ENCODE measurements at regions not wholly inside any gene's neighbourhood (a gene's known extent, or its start where the extent isn't known, plus 50 kb on each side); places are given as distances from the start of the nearest gene placed in this dataset.

DNA sequence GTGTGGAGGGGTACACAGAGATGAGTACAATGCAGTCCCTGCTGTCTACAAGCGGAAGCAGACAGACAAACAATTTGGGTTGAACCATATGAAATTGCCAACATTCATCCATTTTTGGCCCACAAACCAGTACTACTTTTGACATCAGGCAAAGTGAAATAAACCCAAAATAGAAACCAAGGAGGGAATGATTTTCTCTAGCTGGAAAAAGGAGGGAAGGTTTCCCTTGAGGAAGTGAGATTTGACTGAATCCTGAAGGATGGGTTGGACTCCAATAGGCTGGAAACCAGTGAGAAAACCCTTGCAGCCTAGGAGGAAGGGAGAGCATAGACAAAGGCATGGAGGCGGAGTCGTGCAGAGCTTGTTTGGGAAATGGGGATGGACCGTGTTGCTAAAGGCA lies 63.5 kb upstream of the PJA1 start (continued):
- TF ChIP-seq HCFC1 (IDR thresholded peaks at IDR 0.05; ENCODE audit: low read depth, low read length): no peak

DNA sequence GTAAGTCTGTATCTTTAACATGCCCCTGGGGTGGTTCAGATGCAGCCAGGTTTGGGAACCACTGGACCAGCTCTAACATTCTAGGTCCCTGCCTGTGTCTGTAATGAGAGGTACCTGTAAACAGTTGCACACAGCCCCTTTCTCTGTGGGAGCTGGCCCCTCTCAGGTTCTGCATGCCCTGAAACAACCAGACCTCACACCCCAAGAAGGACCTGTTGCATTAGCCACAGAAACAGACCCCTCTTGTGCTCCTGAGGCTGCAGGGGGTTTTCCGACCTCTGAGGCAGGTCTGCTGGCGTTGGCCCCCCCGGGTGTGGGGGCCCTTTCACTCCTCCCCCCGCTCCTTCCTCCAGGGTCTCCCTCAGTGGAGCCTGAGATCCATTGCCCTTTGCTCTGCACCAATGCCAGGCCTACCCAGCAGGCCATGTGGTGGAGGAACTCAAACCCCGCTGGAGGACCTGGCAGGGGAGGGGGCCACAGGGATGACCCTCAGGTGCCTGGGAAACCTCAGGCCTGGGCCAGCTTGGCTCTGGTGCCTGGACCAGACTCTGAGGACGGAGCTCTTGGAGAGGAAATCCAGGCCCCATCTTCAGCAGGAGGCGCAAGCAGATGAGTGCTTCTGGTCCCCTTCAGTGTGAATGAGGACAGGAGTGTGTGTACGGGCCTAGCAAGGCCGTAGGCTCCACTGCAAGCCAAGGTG lies 61.4 kb upstream of the PJA1 start:
- in situ Hi-C loops (cut with HindIII; ENCODE audit: extremely low pct_ligation_motif_present, low pct_unique_long_range_greater_than_20kb) (no loop called here), intact Hi-C loops (cut with micrococcal nuclease; ENCODE audit: unreplicated experiment) (no loop called here)
- CTCF ChIA-PET (ENCODE audit: low intra/inter-chr PET ratio, low total read pairs): no interaction called here
- Histone ChIP-seq H3K27me3 (ENCODE audit: control insufficient read depth in 1 of 2, insufficient read depth in 2 of 2, low read length in 2 of 2) (no peaks in the 10 kb centered on the region), H3K9me3 (ENCODE audit: low read length) (no peaks in the 10 kb centered on the region), H3K4me1 (ENCODE audit: insufficient read depth, low read length) (no peaks in the 10 kb centered on the region), H3K4me3 (replicated peaks in 1 of 3; ENCODE audit: insufficient read depth in 1 of 3, low read depth in 2 of 3, low read length in 3 of 3) (no peak overlapping the region), H3K4me2 (ENCODE audit: low read depth, low read length) (no peak overlapping the region), H3K9ac (ENCODE audit: insufficient read depth, low read depth, low read length) (no peak overlapping the region), H3K27ac (ENCODE audit: extremely low read length, insufficient read depth, low read length) (no peak overlapping the region), H3K36me3 (replicated peaks in 1 of 2; ENCODE audit: control insufficient read depth in 1 of 2, insufficient read depth in 2 of 2, low read length in 2 of 2) (no peaks in the 10 kb centered on the region), H3K79me2 (ENCODE audit: insufficient read depth, low read length) (no peaks in the 10 kb centered on the region), H2AFZ (ENCODE audit: low read length) (no peak overlapping the region), H4K20me1 (ENCODE audit: insufficient read depth, low read length) (no peaks in the 10 kb centered on the region)
- no peak for DNase-seq (ENCODE audit: low spot score)
- WGBS (ENCODE audit: low lambda C conversion rate): no CpG with 5 or more reads among the region's 9 CpGs
- ATAC-seq: no peak
- POLR2A ChIA-PET: no interaction called here
- FAIRE-seq: no peak
- no TSS peak for BruUV-seq (replicated peaks)
- TF ChIP-seq, protein P1, sequence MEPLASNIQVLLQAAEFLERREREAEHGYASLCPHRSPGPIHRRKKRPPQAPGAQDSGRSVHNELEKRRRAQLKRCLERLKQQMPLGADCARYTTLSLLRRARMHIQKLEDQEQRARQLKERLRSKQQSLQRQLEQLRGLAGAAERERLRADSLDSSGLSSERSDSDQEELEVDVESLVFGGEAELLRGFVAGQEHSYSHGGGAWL (CRISPR knock-in tag; IDR thresholded peaks at IDR 0.05): no peak
- TF ChIP-seq XRCC5 (optimal IDR thresholded peaks at IDR 0.05; ENCODE audit: low read length) (no peak), SRY (CRISPR knock-in tag; IDR thresholded peaks at IDR 0.05) (no peak), NFRKB (IDR thresholded peaks at IDR 0.05) (no peak), SALL1 (CRISPR knock-in tag; IDR thresholded peaks at IDR 0.05) (no peak), ZNF780A (CRISPR knock-in tag; IDR thresholded peaks at IDR 0.05) (no peak), SRSF9 (IDR thresholded peaks at IDR 0.05; ENCODE audit: borderline replicate concordance, insufficient read depth, low read depth, low read length, poor library complexity, severe bottlenecking) (no peak), ZNF430 (CRISPR knock-in tag; IDR thresholded peaks at IDR 0.05) (no peak), TSC22D2 (CRISPR knock-in tag; IDR thresholded peaks at IDR 0.05; ENCODE audit: borderline replicate concordance) (no peak), SMC3 (IDR thresholded peaks at IDR 0.05; ENCODE audit: low read length) (no peak), ZMAT3 (CRISPR knock-in tag; conservative IDR thresholded peaks at IDR 0.05) (no peak), ZNF713 (CRISPR knock-in tag; IDR thresholded peaks at IDR 0.05) (no peak), ZFP82 (CRISPR knock-in tag; IDR thresholded peaks at IDR 0.05; ENCODE audit: borderline replicate concordance) (no peak)
- TF ChIP-seq, protein P2, sequence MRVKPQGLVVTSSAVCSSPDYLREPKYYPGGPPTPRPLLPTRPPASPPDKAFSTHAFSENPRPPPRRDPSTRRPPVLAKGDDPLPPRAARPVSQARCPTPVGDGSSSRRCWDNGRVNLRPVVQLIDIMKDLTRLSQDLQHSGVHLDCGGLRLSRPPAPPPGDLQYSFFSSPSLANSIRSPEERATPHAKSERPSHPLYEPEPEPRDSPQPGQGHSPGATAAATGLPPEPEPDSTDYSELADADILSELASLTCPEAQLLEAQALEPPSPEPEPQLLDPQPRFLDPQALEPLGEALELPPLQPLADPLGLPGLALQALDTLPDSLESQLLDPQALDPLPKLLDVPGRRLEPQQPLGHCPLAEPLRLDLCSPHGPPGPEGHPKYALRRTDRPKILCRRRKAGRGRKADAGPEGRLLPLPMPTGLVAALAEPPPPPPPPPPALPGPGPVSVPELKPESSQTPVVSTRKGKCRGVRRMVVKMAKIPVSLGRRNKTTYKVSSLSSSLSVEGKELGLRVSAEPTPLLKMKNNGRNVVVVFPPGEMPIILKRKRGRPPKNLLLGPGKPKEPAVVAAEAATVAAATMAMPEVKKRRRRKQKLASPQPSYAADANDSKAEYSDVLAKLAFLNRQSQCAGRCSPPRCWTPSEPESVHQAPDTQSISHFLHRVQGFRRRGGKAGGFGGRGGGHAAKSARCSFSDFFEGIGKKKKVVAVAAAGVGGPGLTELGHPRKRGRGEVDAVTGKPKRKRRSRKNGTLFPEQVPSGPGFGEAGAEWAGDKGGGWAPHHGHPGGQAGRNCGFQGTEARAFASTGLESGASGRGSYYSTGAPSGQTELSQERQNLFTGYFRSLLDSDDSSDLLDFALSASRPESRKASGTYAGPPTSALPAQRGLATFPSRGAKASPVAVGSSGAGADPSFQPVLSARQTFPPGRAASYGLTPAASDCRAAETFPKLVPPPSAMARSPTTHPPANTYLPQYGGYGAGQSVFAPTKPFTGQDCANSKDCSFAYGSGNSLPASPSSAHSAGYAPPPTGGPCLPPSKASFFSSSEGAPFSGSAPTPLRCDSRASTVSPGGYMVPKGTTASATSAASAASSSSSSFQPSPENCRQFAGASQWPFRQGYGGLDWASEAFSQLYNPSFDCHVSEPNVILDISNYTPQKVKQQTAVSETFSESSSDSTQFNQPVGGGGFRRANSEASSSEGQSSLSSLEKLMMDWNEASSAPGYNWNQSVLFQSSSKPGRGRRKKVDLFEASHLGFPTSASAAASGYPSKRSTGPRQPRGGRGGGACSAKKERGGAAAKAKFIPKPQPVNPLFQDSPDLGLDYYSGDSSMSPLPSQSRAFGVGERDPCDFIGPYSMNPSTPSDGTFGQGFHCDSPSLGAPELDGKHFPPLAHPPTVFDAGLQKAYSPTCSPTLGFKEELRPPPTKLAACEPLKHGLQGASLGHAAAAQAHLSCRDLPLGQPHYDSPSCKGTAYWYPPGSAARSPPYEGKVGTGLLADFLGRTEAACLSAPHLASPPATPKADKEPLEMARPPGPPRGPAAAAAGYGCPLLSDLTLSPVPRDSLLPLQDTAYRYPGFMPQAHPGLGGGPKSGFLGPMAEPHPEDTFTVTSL (CRISPR knock-in tag; IDR thresholded peaks at IDR 0.05; ENCODE audit: borderline replicate concordance): no peak
- TF ChIP-seq, protein P3, sequence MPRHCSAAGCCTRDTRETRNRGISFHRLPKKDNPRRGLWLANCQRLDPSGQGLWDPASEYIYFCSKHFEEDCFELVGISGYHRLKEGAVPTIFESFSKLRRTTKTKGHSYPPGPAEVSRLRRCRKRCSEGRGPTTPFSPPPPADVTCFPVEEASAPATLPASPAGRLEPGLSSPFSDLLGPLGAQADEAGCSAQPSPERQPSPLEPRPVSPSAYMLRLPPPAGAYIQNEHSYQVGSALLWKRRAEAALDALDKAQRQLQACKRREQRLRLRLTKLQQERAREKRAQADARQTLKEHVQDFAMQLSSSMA (CRISPR knock-in tag; IDR thresholded peaks at IDR 0.05): no peak

Measured in HepG2 (cell line).